Activated T-cell treated with anti-CD3 and anti-CD28 coated beads, Interleukin-2, amount 50 U/mL, for 4 hours (primary cell): ENCODE measurements at regions not wholly inside any gene's neighbourhood (a gene's known extent, or its start where the extent isn't known, plus 50 kb on each side); places are given as distances from the start of the nearest gene placed in this dataset.
"Not testable (repeated sequence)": the region's sequence is repeated elsewhere in the genome, so short reads cannot be mapped to it uniquely, and the experiment has no call there.

ENCODE experiments used
- ATAC-seq, 2 donors: fragments of 200-7000 bp; cut with Tn5 transposase; one replicate each; pipeline ENCODE4 v1.10.0; 2021
- DNase-seq: peaks from one replicate; pipeline ENCODE4 v3.0.0-alpha.2; 2020
- H3K27me3 Mint-ChIP-seq: one replicate; pipeline ENCODE4 v1.8.0; 2021; ENCODE audit warnings: low read depth, mixed read lengths
- H3K36me3 Mint-ChIP-seq: one replicate; pipeline ENCODE4 v1.8.0; 2022; ENCODE audit warnings: mixed read lengths; ENCODE audit not compliant: insufficient read depth
- H3K4me1 Mint-ChIP-seq: one replicate; pipeline ENCODE4 v1.8.0; 2021; ENCODE audit warnings: low read depth, mixed read lengths
- H3K4me3 Mint-ChIP-seq: one replicate; pipeline ENCODE4 v1.8.0; 2021; ENCODE audit warnings: mild to moderate bottlenecking, moderate library complexity, mixed read lengths
- H3K9me3 Mint-ChIP-seq: one replicate; pipeline ENCODE4 v1.8.0; 2021; ENCODE audit warnings: mixed read lengths

DNA sequence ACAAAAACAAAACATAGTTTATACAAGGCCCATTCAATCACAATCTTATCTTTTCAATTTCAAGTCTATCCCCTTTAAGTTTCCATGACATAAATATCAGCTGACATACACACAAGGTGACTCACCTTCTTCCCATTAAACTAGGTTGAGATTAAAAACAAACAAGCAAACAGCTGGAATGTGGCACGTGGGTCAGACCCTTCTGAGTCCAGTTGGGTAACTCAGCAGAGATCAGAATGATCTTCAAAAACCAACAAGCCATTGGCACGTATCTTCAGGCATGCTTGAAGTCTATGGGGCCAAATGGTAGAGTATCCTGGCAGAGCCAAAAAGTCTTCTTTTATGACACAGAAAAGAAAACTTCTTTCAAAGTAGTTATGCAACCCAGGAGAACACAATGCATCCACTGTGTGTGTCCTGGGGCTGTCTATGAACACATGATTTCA, 603.5 kb upstream of the CITED2 start:
- Mint-ChIP-seq H3K36me3 (no peaks in the 10 kb centered on the region), H3K4me3 (no peak overlapping the region), H3K9me3 (no peaks in the 10 kb centered on the region), H3K27me3 (peaks cover 6% of the 10 kb centered on the region), H3K4me1 (peaks cover 4% of the 10 kb centered on the region)
- ATAC-seq (no peak), DNase-seq (no peak)

DNA sequence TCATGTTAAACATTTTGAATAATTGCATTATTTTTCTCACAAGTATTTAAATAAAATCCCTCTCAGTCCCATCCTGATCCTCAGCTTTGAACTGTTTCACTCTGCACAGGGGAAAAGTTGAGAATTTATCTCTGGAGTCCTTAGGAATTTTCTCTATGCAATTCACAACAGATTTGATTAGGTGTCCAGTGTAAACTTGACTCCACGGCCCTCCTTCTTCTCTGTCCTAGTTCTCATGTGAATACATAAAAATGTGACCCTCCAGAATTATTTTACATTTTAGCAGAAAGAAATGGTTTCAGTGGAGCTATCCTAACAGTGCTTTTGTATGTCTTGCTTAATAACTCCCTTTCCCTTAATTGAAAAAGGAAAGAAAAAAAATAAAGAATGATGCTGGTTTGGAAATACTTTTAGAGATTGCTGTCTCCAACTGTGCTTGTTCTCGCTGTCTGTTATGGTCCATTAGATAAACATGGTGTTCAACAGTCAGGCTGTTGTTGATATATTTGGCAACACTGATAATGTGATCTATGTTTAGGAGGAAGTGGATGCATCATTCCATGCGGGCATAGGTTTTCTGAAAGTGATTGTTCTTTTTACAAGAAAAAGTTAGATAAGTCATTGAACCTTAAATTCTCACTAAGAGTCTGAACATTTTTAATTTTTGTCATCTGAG, 599.4 kb upstream of the CITED2 start:
- Mint-ChIP-seq H3K36me3 (no peaks in the 10 kb centered on the region), H3K4me1 (no peaks in the 10 kb centered on the region), H3K9me3 (no peaks in the 10 kb centered on the region), H3K27me3 (peaks cover 9% of the 10 kb centered on the region), H3K4me3 (no peak overlapping the region)
- no peak for ATAC-seq
- no peak for DNase-seq

DNA sequence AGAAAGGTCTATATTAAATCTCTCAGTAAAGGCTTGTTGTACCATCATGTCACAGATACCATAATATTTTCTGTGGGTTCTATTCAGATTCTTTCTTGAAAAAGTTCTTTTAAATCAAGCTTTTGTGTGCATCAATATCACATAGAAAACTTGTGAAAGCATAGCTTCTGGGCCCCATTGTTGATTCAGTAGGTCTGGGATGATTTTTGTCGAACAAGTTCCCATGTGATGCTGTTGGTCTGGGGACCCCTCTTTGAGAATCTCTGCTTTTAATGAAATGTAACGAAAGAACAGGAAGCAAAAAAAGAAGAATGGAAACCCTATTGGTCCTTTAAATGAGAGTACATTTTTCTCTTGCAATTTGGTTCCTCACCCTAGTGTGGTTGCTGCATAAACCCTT, 597.7 kb upstream of the CITED2 start:
- Mint-ChIP-seq H3K27me3 (peaks cover 9% of the 10 kb centered on the region), H3K36me3 (no peaks in the 10 kb centered on the region), H3K9me3 (no peaks in the 10 kb centered on the region), H3K4me3 (no peak overlapping the region), H3K4me1 (no peaks in the 10 kb centered on the region)
- no peak for DNase-seq
- no peak for ATAC-seq

DNA sequence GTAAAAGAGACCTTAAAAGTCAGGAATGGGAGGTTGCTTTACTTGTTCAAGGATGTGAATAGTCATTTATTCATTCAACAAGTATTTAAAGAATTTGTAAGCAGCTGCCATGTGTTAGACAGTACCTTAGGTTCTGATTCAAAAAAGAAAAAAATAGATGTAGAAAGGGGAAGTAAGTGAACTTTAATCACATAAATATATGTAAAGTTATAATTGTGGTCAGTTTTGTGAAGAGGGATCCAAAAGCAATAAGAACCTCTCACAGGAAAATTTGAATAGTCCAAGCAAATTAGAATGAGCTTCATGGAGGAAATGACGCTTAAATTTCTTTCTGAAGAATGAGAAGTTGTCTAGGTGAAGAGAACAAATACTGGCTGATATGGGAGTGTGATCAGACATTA, 596.1 kb upstream of the CITED2 start:
- Mint-ChIP-seq H3K9me3 (no peaks in the 10 kb centered on the region), H3K27me3 (peaks cover 6% of the 10 kb centered on the region), H3K36me3 (no peaks in the 10 kb centered on the region), H3K4me1 (no peaks in the 10 kb centered on the region), H3K4me3 (no peak overlapping the region)
- no peak for DNase-seq
- ATAC-seq = no peak

DNA sequence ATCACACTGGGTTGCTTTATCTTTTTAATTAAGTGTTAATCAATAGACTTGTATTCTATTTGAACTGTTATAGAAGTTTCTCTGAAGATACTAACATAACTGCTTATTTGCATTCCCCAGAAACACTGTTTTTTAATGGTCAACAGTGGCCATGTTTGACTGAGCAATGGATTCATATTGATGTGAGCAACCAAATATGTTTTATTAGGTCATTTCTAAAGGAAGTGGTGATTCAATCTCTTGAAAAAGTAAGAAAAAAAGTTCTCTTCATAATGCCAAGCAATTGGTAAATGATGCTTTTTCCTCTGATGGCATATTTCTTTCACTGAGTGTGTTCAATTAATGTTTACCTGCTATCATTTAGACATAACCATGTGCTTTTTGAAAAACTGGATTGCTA, 593.0 kb upstream of the CITED2 start:
- no peak overlapping the region for H3K4me3 Mint-ChIP-seq

DNA sequence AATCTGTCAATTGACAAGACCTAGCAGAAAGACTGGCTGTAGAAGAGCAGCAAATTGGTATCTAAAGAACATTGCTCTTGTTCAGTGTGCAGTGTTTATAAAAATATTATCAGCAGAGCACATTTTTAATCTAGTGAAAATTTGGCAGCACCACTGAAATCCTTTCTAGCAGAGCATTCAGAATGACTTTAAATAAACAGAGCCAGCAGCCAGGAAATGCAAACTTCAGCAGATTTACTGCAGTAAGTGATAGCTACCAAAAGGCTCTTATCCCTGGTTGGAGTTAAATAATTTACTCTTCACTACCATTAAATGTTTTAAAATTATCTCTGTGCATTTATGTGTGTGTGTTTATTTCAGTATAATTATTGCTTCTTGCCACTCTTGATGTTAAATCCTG, 590.9 kb upstream of the CITED2 start:
- ATAC-seq (no peak), DNase-seq (no peak)
- H3K4me1 Mint-ChIP-seq = no peaks in the 10 kb centered on the region
- H3K36me3 Mint-ChIP-seq = no peaks in the 10 kb centered on the region
- H3K27me3 Mint-ChIP-seq = peaks cover 3% of the 10 kb centered on the region
- H3K9me3 Mint-ChIP-seq = no peaks in the 10 kb centered on the region
- no peak overlapping the region for H3K4me3 Mint-ChIP-seq

More for the DNA sequence above, 593.0 kb upstream of the CITED2 start:
- no peaks in the 10 kb centered on the region for H3K9me3 Mint-ChIP-seq
- H3K27me3 Mint-ChIP-seq = peaks cover 3% of the 10 kb centered on the region
- no peaks in the 10 kb centered on the region for H3K4me1 Mint-ChIP-seq
- H3K36me3 Mint-ChIP-seq = no peaks in the 10 kb centered on the region
- DNase-seq (no peak), ATAC-seq (no peak)

DNA sequence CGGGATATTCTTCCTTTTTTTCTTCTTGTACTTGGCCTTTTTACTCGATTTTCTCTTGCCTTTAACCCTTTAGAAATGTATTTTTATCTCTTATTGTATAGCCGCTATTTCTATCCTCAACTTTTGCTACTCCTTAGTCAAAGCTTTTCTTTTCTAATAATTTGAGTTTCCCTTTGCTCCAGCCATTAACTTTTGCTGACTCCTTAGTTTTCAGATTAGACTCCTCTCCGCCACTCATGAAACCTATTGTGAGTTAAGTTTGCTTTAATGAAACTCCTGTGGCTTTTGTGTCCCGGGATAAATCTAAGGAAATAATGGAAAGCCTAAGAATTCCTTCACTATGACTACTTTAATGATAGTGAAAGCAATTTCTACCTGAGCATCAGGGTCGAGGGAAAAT, 590.3 kb upstream of the CITED2 start:
- no peaks in the 10 kb centered on the region for H3K27me3 Mint-ChIP-seq
- ATAC-seq (no peak), DNase-seq (no peak)
- no peaks in the 10 kb centered on the region for H3K9me3 Mint-ChIP-seq
- no peak overlapping the region for H3K4me3 Mint-ChIP-seq
- no peaks in the 10 kb centered on the region for H3K4me1 Mint-ChIP-seq
- H3K36me3 Mint-ChIP-seq = no peaks in the 10 kb centered on the region

DNA sequence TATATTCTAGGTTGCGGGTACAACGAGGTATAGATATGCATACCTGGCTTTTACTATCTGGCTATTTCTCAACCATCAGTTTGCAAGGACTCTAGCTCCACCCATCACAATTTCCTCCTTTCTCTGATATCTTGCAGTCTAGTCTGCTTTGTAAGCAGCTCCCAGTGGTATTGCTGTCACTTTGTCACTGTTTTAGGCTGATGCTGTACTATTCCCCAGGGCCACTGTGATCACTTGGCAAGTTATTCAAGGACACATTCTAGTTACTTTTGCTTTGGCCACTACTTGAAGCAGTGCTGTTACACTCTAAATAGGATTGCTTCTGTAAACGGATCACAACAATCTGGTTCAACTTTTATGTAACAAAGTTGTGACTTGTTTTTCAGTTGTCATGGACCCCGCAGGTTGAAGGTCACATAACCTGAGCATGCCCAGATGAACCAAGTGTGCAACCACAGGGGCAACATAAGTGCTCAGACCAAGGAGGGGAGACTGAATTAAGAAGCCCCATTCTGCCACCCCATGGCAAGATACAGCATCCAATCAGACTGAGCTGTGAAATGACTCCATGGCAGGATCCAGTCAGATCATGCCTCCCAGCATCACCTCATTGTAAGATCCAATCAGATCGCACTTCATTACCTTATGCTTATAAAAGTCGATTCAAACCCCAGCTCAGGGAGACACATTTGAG, 588.4 kb upstream of the CITED2 start:
- Mint-ChIP-seq H3K27me3 (peaks cover under 1% of the 10 kb centered on the region), H3K36me3 (no peaks in the 10 kb centered on the region), H3K4me3 (no peak overlapping the region), H3K9me3 (no peaks in the 10 kb centered on the region), H3K4me1 (no peaks in the 10 kb centered on the region)
- DNase-seq (no peak), ATAC-seq (no peak)

DNA sequence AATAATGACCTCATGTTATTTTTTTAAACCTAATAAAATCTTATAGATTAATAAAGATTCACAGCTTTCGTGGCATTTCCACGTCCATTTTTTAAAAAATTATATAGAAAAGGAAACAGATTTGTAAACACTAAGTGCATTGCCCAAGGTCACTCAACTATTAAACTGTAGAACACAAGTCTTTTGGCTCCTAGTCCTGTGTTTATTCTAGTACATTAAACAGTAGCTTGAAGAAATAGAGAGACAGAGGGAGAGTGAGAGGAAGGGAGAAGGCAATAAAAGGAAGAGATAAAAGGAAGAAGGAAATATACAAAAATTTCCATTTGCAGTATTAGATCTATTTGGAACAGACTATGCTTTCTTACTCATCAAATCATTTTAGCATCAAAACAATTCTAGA, 586.7 kb upstream of the CITED2 start:
- Mint-ChIP-seq H3K9me3 (no peaks in the 10 kb centered on the region), H3K4me1 (no peaks in the 10 kb centered on the region), H3K4me3 (no peak overlapping the region), H3K36me3 (no peaks in the 10 kb centered on the region), H3K27me3 (peaks cover 2% of the 10 kb centered on the region)
- ATAC-seq = no peak
- DNase-seq = no peak

DNA sequence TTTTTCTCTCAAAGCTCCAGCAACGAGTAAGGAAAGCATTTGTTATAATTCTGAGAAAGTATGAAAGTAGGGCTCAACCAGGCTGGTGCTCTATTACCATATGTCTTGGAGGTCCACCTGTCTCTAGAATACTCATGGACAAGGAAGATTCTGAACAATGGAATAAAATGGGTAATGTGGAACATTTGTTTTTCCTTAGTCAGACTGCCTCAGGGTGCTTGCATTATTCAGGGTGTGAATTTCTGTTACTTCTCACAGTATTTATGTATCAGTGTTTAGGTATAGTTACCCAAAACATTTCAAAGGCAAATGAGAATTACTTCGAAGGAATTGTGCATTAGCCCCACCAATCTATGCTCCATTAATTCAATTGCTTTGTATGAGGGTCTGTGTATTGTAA, 586.2 kb upstream of the CITED2 start:
- ATAC-seq (no peak), DNase-seq (no peak)
- no peaks in the 10 kb centered on the region for H3K9me3 Mint-ChIP-seq
- no peaks in the 10 kb centered on the region for H3K36me3 Mint-ChIP-seq
- H3K4me1 Mint-ChIP-seq = no peaks in the 10 kb centered on the region
- no peak overlapping the region for H3K4me3 Mint-ChIP-seq
- peaks cover 2% of the 10 kb centered on the region for H3K27me3 Mint-ChIP-seq

DNA sequence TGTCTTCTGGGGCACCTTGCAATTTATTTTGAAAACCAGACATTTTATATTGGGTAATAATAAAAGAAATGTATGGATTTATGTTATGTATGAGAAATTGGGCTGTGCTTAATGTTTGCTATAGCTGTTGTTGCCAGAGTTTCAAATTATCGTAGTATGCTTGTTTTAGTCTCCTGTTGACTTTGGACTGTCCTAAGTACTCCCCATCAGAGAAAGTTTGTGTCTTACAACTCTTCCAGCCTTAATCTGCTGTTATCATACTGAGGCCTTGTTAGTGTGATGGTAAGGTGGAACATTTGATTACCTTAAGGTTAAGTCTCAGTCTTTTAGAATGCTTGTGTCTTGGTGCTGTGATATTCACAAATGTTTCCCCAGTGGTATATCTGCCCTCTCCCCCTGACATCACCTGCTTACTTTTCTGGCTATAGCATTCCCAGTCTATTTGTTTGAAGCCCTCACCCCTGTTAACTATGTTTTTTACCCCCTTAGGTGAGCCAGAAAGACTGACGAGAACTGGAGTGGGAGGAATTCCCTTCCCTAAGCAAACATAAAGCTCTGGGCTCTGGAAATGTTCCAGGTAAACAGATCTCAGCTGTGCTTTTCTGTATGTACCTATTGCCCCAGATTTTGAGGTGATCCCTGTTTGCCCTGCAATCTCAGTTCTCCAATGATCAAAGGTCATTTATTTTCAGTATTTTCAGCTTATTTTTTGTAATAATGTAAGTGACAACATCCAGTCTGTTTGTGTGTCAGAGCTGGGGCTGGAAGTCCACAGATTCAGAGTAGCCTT, 581.1 kb upstream of the CITED2 start:
- H3K4me1 Mint-ChIP-seq = no peaks in the 10 kb centered on the region
- DNase-seq (no peak), ATAC-seq (no peak)
- H3K9me3 Mint-ChIP-seq = peaks cover 15% of the 10 kb centered on the region
- peaks cover 2% of the 10 kb centered on the region for H3K27me3 Mint-ChIP-seq
- no peaks in the 10 kb centered on the region for H3K36me3 Mint-ChIP-seq
- H3K4me3 Mint-ChIP-seq = no peak overlapping the region

DNA sequence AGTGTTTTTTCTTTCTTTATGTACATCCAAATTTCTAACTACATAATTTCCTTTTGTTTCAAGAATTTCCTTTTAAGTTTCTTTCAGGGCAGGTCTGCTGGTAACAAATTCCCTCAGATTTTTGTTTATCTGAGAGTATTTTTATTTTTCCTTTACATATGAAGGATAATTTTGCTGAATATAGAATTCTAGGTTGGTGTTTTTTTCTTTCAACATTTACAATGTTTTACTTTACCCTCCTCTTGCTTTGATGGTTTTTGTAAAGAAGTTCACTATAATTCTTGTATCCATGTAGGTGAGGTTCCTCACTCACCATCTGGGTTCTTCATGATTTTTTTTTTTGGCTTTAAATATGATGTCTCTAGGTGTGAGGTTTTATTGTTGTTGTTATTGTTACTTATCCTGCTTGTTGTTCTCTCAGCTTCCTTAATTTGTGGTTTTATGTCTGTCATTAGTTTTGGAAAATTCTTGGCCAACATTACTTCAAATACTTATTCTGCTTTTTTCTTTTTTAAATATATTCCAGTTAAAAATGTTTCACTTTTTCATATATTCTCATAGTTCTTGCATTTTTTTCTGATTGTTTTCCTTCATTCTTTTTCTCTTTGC, 580.1 kb upstream of the CITED2 start:
- H3K4me1 Mint-ChIP-seq = no peaks in the 10 kb centered on the region
- peaks cover 15% of the 10 kb centered on the region for H3K9me3 Mint-ChIP-seq
- peaks cover 2% of the 10 kb centered on the region for H3K27me3 Mint-ChIP-seq
- ATAC-seq = no peak
- DNase-seq = no peak
- no peak overlapping the region for H3K4me3 Mint-ChIP-seq
- H3K36me3 Mint-ChIP-seq = no peaks in the 10 kb centered on the region

DNA sequence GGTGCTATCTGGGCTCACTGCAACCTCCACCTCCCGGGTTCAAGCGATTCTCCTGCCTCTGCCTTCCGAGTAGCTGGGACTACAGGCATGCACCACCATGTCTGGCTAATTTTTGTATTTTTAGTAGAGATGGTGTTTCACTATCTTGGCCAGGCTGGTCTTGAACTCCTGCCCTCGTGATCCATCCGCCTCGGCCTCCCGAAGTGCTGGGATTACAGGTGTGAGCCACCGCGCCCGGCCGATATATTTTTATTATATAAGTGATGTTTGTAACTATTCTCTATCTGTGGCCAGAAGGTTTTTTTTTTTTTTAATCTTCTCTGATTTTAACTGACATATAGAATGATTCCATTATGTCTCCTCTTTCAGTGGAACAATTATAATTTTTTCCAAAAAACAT, 579.3 kb upstream of the CITED2 start:
- not testable (repeated sequence) for H3K4me3 Mint-ChIP-seq, H3K36me3 Mint-ChIP-seq, H3K27me3 Mint-ChIP-seq, H3K4me1 Mint-ChIP-seq, ATAC-seq, DNase-seq
- H3K9me3 Mint-ChIP-seq = peaks cover 15% of the 10 kb centered on the region

DNA sequence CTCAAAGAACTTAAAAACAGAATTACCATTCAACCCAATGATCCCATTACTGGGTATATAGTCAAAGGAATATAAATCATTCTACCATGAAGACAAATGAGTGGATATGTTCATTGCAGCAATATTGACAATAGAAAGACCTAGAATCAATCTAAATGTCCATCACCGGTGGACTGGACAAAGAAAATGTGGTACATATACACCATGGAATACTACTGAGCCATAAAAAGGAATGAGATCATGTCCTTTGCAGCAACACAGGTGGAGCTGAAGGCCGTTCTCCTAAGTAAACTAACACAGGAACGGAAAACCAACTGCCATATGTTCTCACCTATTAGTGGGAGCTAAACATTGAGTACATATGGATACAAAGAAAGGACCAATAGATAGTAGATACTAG, 576.7 kb upstream of the CITED2 start:
- no peaks in the 10 kb centered on the region for H3K4me1 Mint-ChIP-seq
- no peaks in the 10 kb centered on the region for H3K36me3 Mint-ChIP-seq
- H3K27me3 Mint-ChIP-seq = no peaks in the 10 kb centered on the region
- ATAC-seq = no peak
- no peak for DNase-seq
- no peak overlapping the region for H3K4me3 Mint-ChIP-seq
- peaks cover 15% of the 10 kb centered on the region for H3K9me3 Mint-ChIP-seq
